Psoas muscle (tissue), 7 donors: ENCODE measurements at regions not wholly inside any gene's neighbourhood (a gene's known extent, or its start where the extent isn't known, plus 50 kb on each side); places are given as distances from the start of the nearest gene placed in this dataset.
"Not testable (repeated sequence)": the region's sequence is repeated elsewhere in the genome, so short reads cannot be mapped to it uniquely, and the experiment has no call there.

Experiments used
- ATAC-seq, 4 donors: fragments of 200-7000 bp; cut with Tn5 transposase; one replicate each; pipeline ENCODE4 v1.9.1; 2020; ENCODE audit warnings: moderate library complexity in 3 of 4, mild to moderate bottlenecking in 2 of 4
- DNase-seq, 2 donors: peaks; one replicate each; pipeline ENCODE4 v3.0.0-alpha.2; 2020
- H3K27ac ChIP-seq: fragments of 200-600 bp; one replicate; pipeline ENCODE4 v1.8.0; 2022
- H3K27me3 ChIP-seq, 3 donors: fragments of 200-600 bp in 1 of 3; one replicate each; pipeline versions ENCODE4 v1.6.1 to v1.8.0; 2013 to 2022; ENCODE audit warnings: low read length in 2 of 3, mild to moderate bottlenecking in 2 of 3, moderate library complexity in 1 of 3; ENCODE audit not compliant: insufficient read depth in 3 of 3
- H3K36me3 ChIP-seq, 2 donors: fragments of 200-600 bp in 1 of 2; one replicate each; pipeline versions ENCODE4 v1.6.1 to v1.8.0; 2013 to 2022; ENCODE audit warnings: low read depth in 1 of 2, mild to moderate bottlenecking in 1 of 2, moderate library complexity in 1 of 2; ENCODE audit not compliant: insufficient read depth in 1 of 2
- H3K4me1 ChIP-seq: fragments of 200-600 bp; one replicate; pipeline ENCODE4 v1.8.0; 2022
- H3K4me3 ChIP-seq: fragments of 200-600 bp; one replicate; pipeline ENCODE4 v1.8.0; 2022; ENCODE audit warnings: mild to moderate bottlenecking
- H3K9me3 ChIP-seq: fragments of 200-600 bp; one replicate; pipeline ENCODE4 v1.8.0; 2022
- WGBS, 3 donors: extraction: QIAGEN DNeasy Blood & Tissue Kit; methylation state at CpG; one replicate each; pipeline versions ENCODE4 v1.1.6 to v1.1.7; 2013; 5-methylcytosine and 5-hydroxymethylcytosine counted together
- intact Hi-C, 2 donors: fragments of 100-400 bp; cut with DNase I; formaldehyde crosslinking; loops; one replicate each; pipeline versions ENCODE4 v1.11.0 to v1.14.2; 2022
- TF ChIP-seq, protein P1 (sequence below): fragments of 200-600 bp; IDR thresholded peaks from one replicate; pipeline ENCODE4 v1.8.0; 2022; ENCODE audit warnings: antibody characterized with exemption
- donor health status: healthy with polysubstance abuse.
- donor health status: DM: no; HTN: no; CAD: no; lungs with moderate emphysema.
- donor health status: Bipolar disorder and iron deficiency.
- donor health status: healthy.
- donor health status: DM: yes; HTN: yes; CAD: no.
- donor health status: DM: no; HTN: no; CAD: no.
- donor health status: DM: yes; HTN: yes; CAD: no.

DNA sequence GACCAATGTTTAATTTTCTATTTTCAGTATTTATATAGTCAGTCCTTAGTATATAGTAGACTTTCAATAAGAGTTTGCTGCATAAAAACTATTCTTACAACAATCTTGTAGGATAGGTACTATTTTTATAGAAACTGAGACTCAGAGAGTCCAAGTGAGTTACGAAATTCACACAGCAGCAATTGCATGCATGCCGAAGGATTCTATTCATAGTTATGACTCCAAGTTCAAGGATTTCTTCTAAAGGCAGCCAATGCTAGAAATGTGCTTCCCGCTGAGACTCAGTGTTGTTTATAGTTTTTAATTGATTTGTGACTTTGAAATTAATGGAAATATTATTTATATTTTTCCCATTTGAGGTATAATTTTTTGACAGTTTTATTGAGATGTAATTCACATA lies 62.7 kb upstream of the CSNK1A1L start:
- TF ChIP-seq, protein P1, sequence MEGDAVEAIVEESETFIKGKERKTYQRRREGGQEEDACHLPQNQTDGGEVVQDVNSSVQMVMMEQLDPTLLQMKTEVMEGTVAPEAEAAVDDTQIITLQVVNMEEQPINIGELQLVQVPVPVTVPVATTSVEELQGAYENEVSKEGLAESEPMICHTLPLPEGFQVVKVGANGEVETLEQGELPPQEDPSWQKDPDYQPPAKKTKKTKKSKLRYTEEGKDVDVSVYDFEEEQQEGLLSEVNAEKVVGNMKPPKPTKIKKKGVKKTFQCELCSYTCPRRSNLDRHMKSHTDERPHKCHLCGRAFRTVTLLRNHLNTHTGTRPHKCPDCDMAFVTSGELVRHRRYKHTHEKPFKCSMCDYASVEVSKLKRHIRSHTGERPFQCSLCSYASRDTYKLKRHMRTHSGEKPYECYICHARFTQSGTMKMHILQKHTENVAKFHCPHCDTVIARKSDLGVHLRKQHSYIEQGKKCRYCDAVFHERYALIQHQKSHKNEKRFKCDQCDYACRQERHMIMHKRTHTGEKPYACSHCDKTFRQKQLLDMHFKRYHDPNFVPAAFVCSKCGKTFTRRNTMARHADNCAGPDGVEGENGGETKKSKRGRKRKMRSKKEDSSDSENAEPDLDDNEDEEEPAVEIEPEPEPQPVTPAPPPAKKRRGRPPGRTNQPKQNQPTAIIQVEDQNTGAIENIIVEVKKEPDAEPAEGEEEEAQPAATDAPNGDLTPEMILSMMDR = no peak
- no peak for ATAC-seq
- H3K4me1 ChIP-seq = no peaks in the 10 kb centered on the region
- H3K27ac ChIP-seq = no peak overlapping the region
- DNase-seq = no peak
- H3K27me3 ChIP-seq = no peaks in the 10 kb centered on the region
- no peaks in the 10 kb centered on the region for H3K36me3 ChIP-seq
- intact Hi-C loops = no loop called here
- WGBS, 3 donors = 62 to 94% (median 75%) methylated on average over 3 of the region's 3 CpGs
- H3K4me3 ChIP-seq = no peak overlapping the region
- no peaks in the 10 kb centered on the region for H3K9me3 ChIP-seq

DNA sequence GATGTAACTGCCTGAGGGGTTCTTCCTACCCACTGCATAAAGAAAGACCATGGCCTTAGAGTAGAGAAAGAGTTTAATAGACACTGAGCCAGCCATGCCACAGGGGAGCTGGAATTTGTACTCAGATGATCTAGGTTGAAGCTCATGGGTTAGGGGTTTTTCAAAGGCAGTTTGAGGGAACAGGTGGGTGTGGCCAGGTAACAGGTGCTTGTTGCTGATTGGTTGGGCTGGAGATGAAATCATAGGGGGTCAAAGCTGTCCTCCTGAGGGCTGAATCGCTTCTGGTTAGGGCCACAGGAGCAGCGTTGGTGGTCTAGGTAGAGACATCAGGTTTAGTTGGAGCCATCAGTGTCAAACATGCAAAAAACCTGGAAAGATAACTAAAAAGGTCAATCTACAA lies 59.2 kb upstream of the CSNK1A1L start:
- DNase-seq = no peak
- Histone ChIP-seq H3K27ac (no peak overlapping the region), H3K4me3 (no peak overlapping the region), H3K9me3 (no peaks in the 10 kb centered on the region), H3K36me3 (no peaks in the 10 kb centered on the region), H3K4me1 (no peaks in the 10 kb centered on the region), H3K27me3 (no peaks in the 10 kb centered on the region)
- WGBS, 3 donors = 81 to 91% (median 83%) methylated on average over 2 of the region's 2 CpGs
- intact Hi-C loops = no loop called here
- TF ChIP-seq, protein P1 = no peak
- no peak for ATAC-seq

DNA sequence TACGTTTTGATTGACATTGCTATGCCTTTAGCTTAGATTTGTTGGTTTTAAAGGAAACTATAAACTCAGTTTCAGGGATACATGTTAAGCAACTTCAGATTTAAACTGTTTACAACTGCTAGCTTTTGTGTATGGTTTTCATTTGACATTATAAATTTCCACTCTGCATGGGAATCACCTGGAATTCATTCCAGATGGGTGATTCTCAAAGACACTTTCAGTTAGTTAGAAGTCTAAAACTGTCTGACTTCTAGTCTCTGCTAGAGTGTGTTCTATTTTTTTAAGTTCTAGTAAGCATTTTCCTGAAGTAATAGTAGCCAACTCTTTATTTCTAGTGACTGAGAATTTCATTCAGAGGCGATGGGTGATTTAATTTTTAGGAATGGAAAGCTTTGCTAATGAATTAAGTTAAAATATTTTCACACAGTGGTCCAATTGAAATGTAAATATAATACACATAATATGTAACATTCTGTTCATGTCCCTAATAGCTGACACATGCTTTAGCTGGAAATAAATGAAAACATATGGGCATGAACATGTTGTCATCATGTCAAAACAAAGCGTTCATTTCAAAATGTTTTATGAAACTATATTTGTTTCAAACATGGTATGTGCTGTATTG lies 58.3 kb upstream of the CSNK1A1L start:
- WGBS, 3 donors = 45 to 65% (median 61%) methylated on average over 3 of the region's 3 CpGs
- no peak overlapping the region for H3K27ac ChIP-seq
- intact Hi-C loops = no loop called here

DNA sequence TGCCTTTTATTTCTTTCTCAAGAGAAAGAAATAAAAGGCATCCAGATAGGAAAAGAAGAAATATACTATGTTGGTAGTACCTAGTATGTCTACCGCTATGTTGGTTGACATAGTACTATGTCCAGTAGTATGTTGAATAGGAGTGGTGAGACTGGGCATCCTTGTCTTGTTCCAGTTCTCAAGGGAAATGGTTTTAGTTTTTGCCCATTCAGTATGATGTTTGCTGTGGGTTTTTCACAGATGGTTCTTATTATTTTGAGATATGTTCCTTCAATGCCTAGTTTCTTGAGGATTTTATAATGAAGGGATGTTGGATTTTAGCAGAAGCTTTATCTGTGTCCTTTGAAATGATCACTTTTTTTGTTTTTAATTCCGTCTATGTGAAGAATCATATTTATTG lies 53.0 kb upstream of the CSNK1A1L start:
- 95 to 99% (median 96%) methylated on average over 2 of the region's 2 CpGs for WGBS, 3 donors
- no peak for DNase-seq
- no peak overlapping the region for H3K4me3 ChIP-seq
- H3K27ac ChIP-seq = no peak overlapping the region
- no peaks in the 10 kb centered on the region for H3K9me3 ChIP-seq
- TF ChIP-seq, protein P1 = no peak
- H3K27me3 ChIP-seq = no peaks in the 10 kb centered on the region
- H3K36me3 ChIP-seq = no peaks in the 10 kb centered on the region
- no peaks in the 10 kb centered on the region for H3K4me1 ChIP-seq
- no peak for ATAC-seq
- intact Hi-C loops = no loop called here

More for the DNA sequence above, 58.3 kb upstream of the CSNK1A1L start:
- DNase-seq (no peak), ATAC-seq (no peak)
- no peak overlapping the region for H3K4me3 ChIP-seq
- no peaks in the 10 kb centered on the region for H3K4me1 ChIP-seq
- no peaks in the 10 kb centered on the region for H3K36me3 ChIP-seq
- no peaks in the 10 kb centered on the region for H3K27me3 ChIP-seq
- H3K9me3 ChIP-seq = no peaks in the 10 kb centered on the region
- TF ChIP-seq, protein P1 = no peak

DNA sequence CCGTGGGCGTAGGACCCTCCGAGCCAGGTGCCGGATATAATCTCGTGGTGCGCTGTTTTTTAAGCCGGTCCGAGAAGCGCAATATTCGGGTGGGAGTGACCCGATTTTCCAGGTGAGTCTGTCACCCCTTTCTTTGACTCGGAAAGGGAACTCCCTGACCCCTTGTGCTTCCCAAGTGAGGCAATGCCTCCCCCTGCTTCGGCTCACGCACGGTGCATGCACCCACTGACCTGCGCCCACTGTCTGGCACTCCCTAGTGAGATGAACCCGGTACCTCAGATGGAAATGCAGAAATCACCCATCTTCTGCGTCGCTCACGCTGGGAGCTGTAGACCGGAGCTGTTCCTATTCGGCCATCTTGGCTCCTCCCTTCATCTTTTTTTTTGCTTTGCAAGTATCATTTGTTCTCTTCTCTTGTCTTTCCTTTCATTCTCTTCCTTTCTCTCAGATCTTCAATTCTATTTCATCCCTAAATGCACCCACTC lies 50.2 kb upstream of the CSNK1A1L start:
- ATAC-seq, H3K9me3 ChIP-seq, DNase-seq, H3K4me3 ChIP-seq, H3K4me1 ChIP-seq, H3K27ac ChIP-seq, H3K27me3 ChIP-seq, H3K36me3 ChIP-seq, intact Hi-C loops: not testable (repeated sequence)
- 93 to 95% (median 93%) methylated on average over 20 to 22 of the region's 22 CpGs for WGBS, 3 donors
